Endothelial cell of umbilical vein (primary cell): ENCODE measurements at regions not wholly inside any gene's neighbourhood (a gene's known extent, or its start where the extent isn't known, plus 50 kb on each side); places are given as distances from the start of the nearest gene placed in this dataset.

Experiments
- BruUV-seq: library from RNA; stranded (reverse); fragments of 400-500 nt; replicated peaks from 2 replicates; lab custom pipeline; 2021; lab: Mats Ljungman, UMichigan
- CTCF ChIA-PET: fragments of 300-600, 350-600 bp; sonication (Branson Sonifier 250); formaldehyde crosslinking; loops from one replicate; lab custom pipeline; 2021; ENCODE audit warnings: antibody characterized with exemption, inconsistent platforms; lab: Charles Lee
- POLR2A ChIA-PET: fragments of 300-600, 350-600 bp; sonication (Branson Sonifier 250); formaldehyde crosslinking; loops from one replicate; lab custom pipeline; 2021; ENCODE audit warnings: antibody characterized with exemption, inconsistent platforms; lab: Charles Lee
- DNase-seq: peaks from one replicate; pipeline ENCODE4 v3.0.0-alpha.2; 2011; ENCODE audit warnings: low read depth, low spot score
- FAIRE-seq: peaks from 2 replicates; lab custom pipeline; 2011; peaks lifted over from hg19 to GRCh38; lab: Jason Lieb, UNC
- H2AFZ ChIP-seq: 2 replicates; pipeline ENCODE4 v1.6.0; 2012; ENCODE audit warnings: low read depth, low read length, control low read depth, inconsistent platforms
- H3K27ac ChIP-seq: 2 replicates; pipeline ENCODE4 v1.5.1; 2011; ENCODE audit warnings: low read depth, mild to moderate bottlenecking, control low read depth, low read length, moderate library complexity; ENCODE audit not compliant: insufficient read depth
- H3K27me3 ChIP-seq, 2 experiments: 2 replicates each; pipeline versions ENCODE4 v1.6.0 to v1.6.1; 2011; ENCODE audit warnings: low read length in 2 of 2, mixed read lengths in 1 of 2; ENCODE audit not compliant: control insufficient read depth in 2 of 2, insufficient read depth in 2 of 2
- H3K36me3 ChIP-seq, 2 experiments: 2 replicates in 1 of 2; 3 replicates in 1 of 2; pipeline ENCODE4 v1.5.1; 2011; ENCODE audit warnings: low read length in 2 of 2, mild to moderate bottlenecking in 1 of 2, moderate library complexity in 1 of 2; ENCODE audit not compliant: control insufficient read depth in 2 of 2, insufficient read depth in 2 of 2; ENCODE audit errors: extremely low read depth in 1 of 2
- H3K4me1 ChIP-seq: 3 replicates; pipeline ENCODE4 v1.5.1; 2011; ENCODE audit warnings: mild to moderate bottlenecking, low read length; ENCODE audit not compliant: control insufficient read depth, insufficient read depth; ENCODE audit errors: extremely low read depth
- H3K4me2 ChIP-seq: 2 replicates; pipeline ENCODE4 v1.6.1; 2011; ENCODE audit warnings: low read length, control low read depth, mixed read lengths; ENCODE audit not compliant: insufficient read depth
- H3K4me3 ChIP-seq, 3 experiments: fragments of 200-600 bp in 1 of 3; sonication (generic), shearing (Covaris generic) in 1 of 3; replicated peaks in 1 of 3; 2 replicates each; pipeline ENCODE4 v1.5.1; 2011 to 2016; ENCODE audit warnings: control low read depth in 3 of 3, low read length in 3 of 3, mild to moderate bottlenecking in 2 of 3, inconsistent platforms in 1 of 3, low read depth in 1 of 3, moderate library complexity in 1 of 3; ENCODE audit not compliant: insufficient read depth in 1 of 3
- H3K79me2 ChIP-seq: 2 replicates; pipeline ENCODE4 v1.6.0; 2012; ENCODE audit warnings: low read length, inconsistent platforms; ENCODE audit not compliant: control insufficient read depth, insufficient read depth
- H3K9ac ChIP-seq: replicated peaks from 2 replicates; pipeline ENCODE3; 2011; ENCODE audit warnings: low read length, control low read depth; ENCODE audit not compliant: insufficient read depth; ENCODE audit errors: extremely low read depth
- H3K9me1 ChIP-seq: replicated peaks from 3 replicates; pipeline ENCODE4 v1.6.0; 2011; ENCODE audit warnings: mild to moderate bottlenecking, low read length; ENCODE audit not compliant: control insufficient read depth, insufficient read depth; ENCODE audit errors: extremely low read depth
- H3K9me3 ChIP-seq: replicated peaks from 2 replicates; pipeline ENCODE4 v1.5.1; 2012; ENCODE audit warnings: low read length, inconsistent platforms; ENCODE audit not compliant: control insufficient read depth, insufficient read depth
- H4K20me1 ChIP-seq: replicated peaks from 2 replicates; pipeline ENCODE3; 2011; ENCODE audit warnings: mild to moderate bottlenecking, low read length; ENCODE audit not compliant: control insufficient read depth, insufficient read depth; ENCODE audit errors: extremely low read depth
- CTCF ChIP-seq, 2 donors: IDR thresholded peaks; 1 replicate in 1 of 2; 2 replicates in 1 of 2; pipeline ENCODE4 v1.5.1; 2011; ENCODE audit warnings: low read length in 2 of 2, mild to moderate bottlenecking in 2 of 2, moderate library complexity in 2 of 2, control low read depth in 1 of 2, inconsistent platforms in 1 of 2, low read depth in 1 of 2; ENCODE audit not compliant: insufficient read depth in 1 of 2; ENCODE audit errors: extremely low read depth in 1 of 2
- EZH2 ChIP-seq: IDR thresholded peaks from 2 replicates; pipeline ENCODE4 v1.6.1; 2012; ENCODE audit warnings: borderline replicate concordance, low read depth, mild to moderate bottlenecking, moderate library complexity, low read length, inconsistent platforms; ENCODE audit not compliant: severe bottlenecking
- FOS ChIP-seq: IDR thresholded peaks from 2 replicates; pipeline ENCODE4 v1.6.1; 2011; ENCODE audit warnings: mild to moderate bottlenecking, low read length, moderate library complexity, borderline replicate concordance; ENCODE audit not compliant: insufficient read depth
- GATA2 ChIP-seq: IDR thresholded peaks from 2 replicates; pipeline ENCODE4 v1.7.0; 2011; ENCODE audit warnings: low read depth, mild to moderate bottlenecking, moderate library complexity, mixed read lengths, low read length; ENCODE audit not compliant: insufficient read length, insufficient read depth
- JUN ChIP-seq: IDR thresholded peaks from 2 replicates; pipeline ENCODE4 v1.6.1; 2011; ENCODE audit warnings: borderline replicate concordance, low read depth; ENCODE audit not compliant: insufficient read length, insufficient read depth
- MYC ChIP-seq: IDR thresholded peaks from one replicate; pipeline ENCODE4 v1.6.1; 2011; ENCODE audit warnings: mild to moderate bottlenecking, low read depth, low read length
- POLR2A ChIP-seq: IDR thresholded peaks from 2 replicates; pipeline ENCODE4 v1.6.1; 2012; ENCODE audit warnings: low read depth, mild to moderate bottlenecking, control low read depth, low read length
- POLR2AphosphoS5 ChIP-seq: IDR thresholded peaks from 2 replicates; pipeline ENCODE4 v1.6.1; 2012; ENCODE audit warnings: low read depth, mild to moderate bottlenecking, control low read depth, low read length, moderate library complexity; ENCODE audit not compliant: insufficient read depth
- dilution Hi-C: fragments of 300-500 bp; cut with MboI; formaldehyde crosslinking; loops from one replicate; pipeline ENCODE4 v1.15.0; 2019; ENCODE audit warnings: low sequenced_read_pairs; ENCODE audit not compliant: extremely low pct_ligation_motif_present
- intact Hi-C: fragments of 100-400 bp; cut with micrococcal nuclease; formaldehyde crosslinking; loops from one replicate; pipeline ENCODE4 v1.10.0; 2022

GRCh38 chr2:144625226-144625625 lies 105.3 kb upstream of the ZEB2 start:
- POLR2A ChIA-PET, result no interaction called here
- Histone ChIP-seq H2AFZ (peak overlapping the region; percentile 51), H3K79me2 (no peaks in the 10 kb centered on the region), H3K4me2 (no peak overlapping the region), H3K4me1 (no peaks in the 10 kb centered on the region), H3K27ac (no peak overlapping the region), H3K4me3 (no peak overlapping the region), H3K9me3 (no peaks in the 10 kb centered on the region), H3K9me1 (no peaks in the 10 kb centered on the region), H3K27me3 (no peaks in the 10 kb centered on the region), H3K9ac (no peak overlapping the region), H3K36me3 (no peaks in the 10 kb centered on the region), H4K20me1 (no peaks in the 10 kb centered on the region)
- BruUV-seq, result no TSS peak
- DNase-seq, result no peak
- no peak for FAIRE-seq
- CTCF ChIA-PET, result interaction anchor here (1.1 to 1.3 kb wide), 2 partner anchors 9 to 1127 kb away, joined by 3 to 4 read pairs; no protein-coding TSS in a partner anchor
- dilution Hi-C loops (no loop called here), intact Hi-C loops (no loop called here)
- TF ChIP-seq FOS (no peak), POLR2A (no peak), JUN (no peak), GATA2 (no peak), CTCF (IDR thresholded peaks at IDR 0.05; ENCODE audit: extremely low read depth in 1 of 2, insufficient read depth in 1 of 2, low read depth in 1 of 2, low read length in 2 of 2) (no peak), POLR2AphosphoS5 (no peak), MYC (no peak), EZH2 (no peak)
